Small intestine (tissue), 7 donors: ENCODE measurements at regions not wholly inside any gene's neighbourhood (a gene's known extent, or its start where the extent isn't known, plus 50 kb on each side); places are given as distances from the start of the nearest gene placed in this dataset.

Experiments used
- DNase-seq, 2 donors: peaks; one replicate each; pipeline versions ENCODE4 v3.0.0 to v3.0.0-alpha.2; 2013
- FAIRE-seq: peaks from 2 replicates; lab custom pipeline; 2012; peaks lifted over from hg19 to GRCh38; lab: Jason Lieb, UNC
- H3K27ac ChIP-seq, 3 donors: one replicate each; pipeline ENCODE4 v1.5.1; 2013; ENCODE audit warnings: low read length in 2 of 3, mild to moderate bottlenecking in 2 of 3, control low read depth in 1 of 3, inconsistent platforms in 1 of 3, low read depth in 1 of 3, moderate library complexity in 1 of 3
- H3K27me3 ChIP-seq, 3 donors: one replicate each; pipeline ENCODE4 v1.6.1; 2013; ENCODE audit warnings: low read length in 3 of 3, inconsistent platforms in 1 of 3; ENCODE audit not compliant: control insufficient read depth in 3 of 3, insufficient read depth in 3 of 3
- H3K36me3 ChIP-seq, 3 donors: one replicate each; pipeline ENCODE4 v1.6.1; 2013; ENCODE audit warnings: low read length in 3 of 3, inconsistent platforms in 1 of 3, low read depth in 1 of 3, mild to moderate bottlenecking in 1 of 3, moderate library complexity in 1 of 3; ENCODE audit not compliant: control insufficient read depth in 3 of 3, insufficient read depth in 2 of 3
- H3K4me1 ChIP-seq, 3 donors: one replicate each; pipeline ENCODE4 v1.6.1; 2013; ENCODE audit warnings: low read length in 2 of 3, inconsistent platforms in 1 of 3, low read depth in 1 of 3, mild to moderate bottlenecking in 1 of 3, moderate library complexity in 1 of 3; ENCODE audit not compliant: control insufficient read depth in 3 of 3, insufficient read depth in 2 of 3
- H3K4me3 ChIP-seq, 3 donors: one replicate each; pipeline ENCODE4 v1.5.1; 2013; ENCODE audit warnings: low read length in 3 of 3, control low read depth in 1 of 3, inconsistent platforms in 1 of 3, low read depth in 1 of 3, mild to moderate bottlenecking in 1 of 3, moderate library complexity in 1 of 3
- H3K9me3 ChIP-seq, 2 donors: one replicate each; pipeline ENCODE4 v1.6.1; 2013; ENCODE audit warnings: low read depth in 1 of 2, low read length in 1 of 2; ENCODE audit not compliant: control insufficient read depth in 2 of 2, insufficient read depth in 1 of 2
- WGBS, 3 donors: extraction: QIAGEN DNeasy Blood & Tissue Kit; methylation state at CpG; one replicate each; pipeline ENCODE4 v1.1.7; 2013; 5-methylcytosine and 5-hydroxymethylcytosine counted together
- donor health status: healthy with polysubstance abuse.
- donor health status: control.
- donor health status: control.
- donor health status: Bipolar disorder and iron deficiency.
- donor health status: healthy.

- H3K27ac ChIP-seq: no peak overlapping the region
- H3K36me3 ChIP-seq: no peaks in the 10 kb centered on the region
- FAIRE-seq (no peak), DNase-seq (no peak)
- H3K27me3 ChIP-seq: no peaks in the 10 kb centered on the region
- H3K9me3 ChIP-seq: no peaks in the 10 kb centered on the region
- H3K4me1 ChIP-seq: peaks cover 0 to 3% (median 0%) of the 10 kb centered on the region in 3 donors
- no peak overlapping the region for H3K4me3 ChIP-seq
- WGBS, 3 donors: 59 to 84% (median 76%) methylated on average over 4 of the region's 4 CpGs
Measured at GRCh38 chr5:8505196-8505595, 636.2 kb downstream of the MTRR start.

GRCh38 chr5:8508231-8508630 lies 639.3 kb downstream of the MTRR start:
- no peaks in the 10 kb centered on the region for H3K9me3 ChIP-seq
- no peak overlapping the region for H3K27ac ChIP-seq
- no peak for DNase-seq
- H3K4me1 ChIP-seq: peaks cover 0 to 3% (median 0%) of the 10 kb centered on the region in 3 donors
- FAIRE-seq: no peak
- H3K27me3 ChIP-seq: no peaks in the 10 kb centered on the region
- no peaks in the 10 kb centered on the region for H3K36me3 ChIP-seq
- no peak overlapping the region for H3K4me3 ChIP-seq

GRCh38 chr5:8516356-8516755 lies 647.4 kb downstream of the MTRR start:
- Histone ChIP-seq H3K4me1 (no peaks in the 10 kb centered on the region), H3K27ac (no peak overlapping the region), H3K4me3 (no peak overlapping the region), H3K36me3 (no peaks in the 10 kb centered on the region), H3K9me3 (peaks cover 0 to 2% of the 10 kb centered on the region in 2 donors), H3K27me3 (no peaks in the 10 kb centered on the region)
- DNase-seq: no peak
- no peak for FAIRE-seq
- WGBS, 3 donors: 86 to 87% (median 87%) methylated on average over 4 of the region's 4 CpGs

GRCh38 chr5:8517456-8517855 lies 648.5 kb downstream of the MTRR start:
- DNase-seq (no peak), FAIRE-seq (no peak)
- WGBS, 3 donors: 43 to 65% (median 44%) methylated on average over 6 of the region's 6 CpGs
- no peaks in the 10 kb centered on the region for H3K36me3 ChIP-seq
- H3K27ac ChIP-seq: no peak overlapping the region
- no peaks in the 10 kb centered on the region for H3K27me3 ChIP-seq
- no peak overlapping the region for H3K4me3 ChIP-seq
- no peaks in the 10 kb centered on the region for H3K4me1 ChIP-seq
- peaks cover 0 to 2% of the 10 kb centered on the region in 2 donors for H3K9me3 ChIP-seq

GRCh38 chr5:8520917-8521316 lies 652.0 kb downstream of the MTRR start:
- no peak for FAIRE-seq
- H3K36me3 ChIP-seq: no peaks in the 10 kb centered on the region
- H3K27ac ChIP-seq: no peak overlapping the region
- no peaks in the 10 kb centered on the region for H3K27me3 ChIP-seq
- no peak for DNase-seq
- no peaks in the 10 kb centered on the region for H3K4me1 ChIP-seq
- 53 to 76% (median 72%) methylated on average over 3 of the region's 3 CpGs for WGBS, 3 donors
- peaks cover 0 to 2% of the 10 kb centered on the region in 2 donors for H3K9me3 ChIP-seq
- no peak overlapping the region for H3K4me3 ChIP-seq

GRCh38 chr5:8521991-8522390 lies 653.0 kb downstream of the MTRR start:
- Histone ChIP-seq H3K36me3 (no peaks in the 10 kb centered on the region), H3K4me1 (no peaks in the 10 kb centered on the region), H3K9me3 (peaks cover 0 to 2% of the 10 kb centered on the region in 2 donors), H3K27me3 (no peaks in the 10 kb centered on the region), H3K4me3 (no peak overlapping the region), H3K27ac (no peak overlapping the region)
- 81 to 92% (median 83%) methylated on average over 8 of the region's 8 CpGs for WGBS, 3 donors
- no peak for DNase-seq
- FAIRE-seq: no peak

- WGBS, 3 donors: 14 to 50% (median 18%) methylated on average over 3 of the region's 3 CpGs
- Histone ChIP-seq H3K4me3 (no peak overlapping the region), H3K27me3 (no peaks in the 10 kb centered on the region), H3K27ac (no peak overlapping the region), H3K36me3 (no peaks in the 10 kb centered on the region), H3K9me3 (no peaks in the 10 kb centered on the region), H3K4me1 (no peaks in the 10 kb centered on the region)
- FAIRE-seq: no peak
- no peak for DNase-seq
Measured at GRCh38 chr5:8522646-8523045, 653.7 kb downstream of the MTRR start.

- no peak for DNase-seq
- H3K9me3 ChIP-seq: no peaks in the 10 kb centered on the region
- no peak overlapping the region for H3K4me3 ChIP-seq
- no peaks in the 10 kb centered on the region for H3K36me3 ChIP-seq
- H3K27ac ChIP-seq: no peak overlapping the region
- FAIRE-seq: no peak
- H3K4me1 ChIP-seq: no peaks in the 10 kb centered on the region
- 69 to 72% (median 71%) methylated on average over 3 of the region's 3 CpGs for WGBS, 3 donors
- H3K27me3 ChIP-seq: no peaks in the 10 kb centered on the region
Measured at GRCh38 chr5:8523501-8523900, 654.6 kb downstream of the MTRR start.

GRCh38 chr5:8525819-8526218 lies 656.9 kb downstream of the MTRR start:
- H3K27me3 ChIP-seq: no peaks in the 10 kb centered on the region
- FAIRE-seq: no peak
- no peak overlapping the region for H3K4me3 ChIP-seq
- no peaks in the 10 kb centered on the region for H3K36me3 ChIP-seq
- no peak for DNase-seq
- no peaks in the 10 kb centered on the region for H3K4me1 ChIP-seq
- no peak overlapping the region for H3K27ac ChIP-seq
- WGBS, 3 donors: 80 to 86% (median 83%) methylated on average over 2 of the region's 2 CpGs
- H3K9me3 ChIP-seq: no peaks in the 10 kb centered on the region
